Activated effector memory CD4-positive, alpha-beta T cell treated with anti-CD3 and anti-CD28 coated beads, Interleukin-2, amount 50 U/mL, for 16 hours (primary cell): ENCODE measurements at regions not wholly inside any gene's neighbourhood (a gene's known extent, or its start where the extent isn't known, plus 50 kb on each side); places are given as distances from the start of the nearest gene placed in this dataset.
"Not testable (repeated sequence)": the region's sequence is repeated elsewhere in the genome, so short reads cannot be mapped to it uniquely, and the experiment has no call there.

ENCODE experiments used
- DNase-seq: peaks from one replicate; pipeline ENCODE4 v3.0.0-alpha.2; 2020

- DNase-seq, result no peak
Measured at GRCh38 chr14:71770431-71770830, 161.8 kb upstream of the RGS6 start.

GRCh38 chr14:71771421-71771820, 160.8 kb upstream of the RGS6 start:
- not testable (repeated sequence) for DNase-seq

DNA sequence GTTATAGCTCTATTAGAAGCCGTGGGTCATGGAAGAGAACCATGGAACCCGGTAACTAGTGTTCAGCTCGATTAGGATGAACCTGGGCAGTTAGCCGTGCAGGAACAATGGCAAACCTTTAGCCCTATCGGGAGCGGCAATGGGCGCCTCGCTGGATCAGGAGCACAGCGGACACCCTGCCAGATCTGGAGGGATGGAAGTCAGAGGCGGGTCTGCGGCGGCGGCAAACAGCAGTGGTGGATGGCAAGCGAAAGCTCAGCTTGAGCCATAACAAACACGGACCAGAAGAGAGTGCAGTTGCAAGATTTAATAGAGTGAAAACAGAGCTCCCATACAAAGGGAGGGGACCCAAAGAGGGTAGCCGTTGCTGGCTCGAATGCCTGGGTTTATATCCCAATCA, 160.2 kb upstream of the RGS6 start:
- DNase-seq, result not testable (repeated sequence)

DNA sequence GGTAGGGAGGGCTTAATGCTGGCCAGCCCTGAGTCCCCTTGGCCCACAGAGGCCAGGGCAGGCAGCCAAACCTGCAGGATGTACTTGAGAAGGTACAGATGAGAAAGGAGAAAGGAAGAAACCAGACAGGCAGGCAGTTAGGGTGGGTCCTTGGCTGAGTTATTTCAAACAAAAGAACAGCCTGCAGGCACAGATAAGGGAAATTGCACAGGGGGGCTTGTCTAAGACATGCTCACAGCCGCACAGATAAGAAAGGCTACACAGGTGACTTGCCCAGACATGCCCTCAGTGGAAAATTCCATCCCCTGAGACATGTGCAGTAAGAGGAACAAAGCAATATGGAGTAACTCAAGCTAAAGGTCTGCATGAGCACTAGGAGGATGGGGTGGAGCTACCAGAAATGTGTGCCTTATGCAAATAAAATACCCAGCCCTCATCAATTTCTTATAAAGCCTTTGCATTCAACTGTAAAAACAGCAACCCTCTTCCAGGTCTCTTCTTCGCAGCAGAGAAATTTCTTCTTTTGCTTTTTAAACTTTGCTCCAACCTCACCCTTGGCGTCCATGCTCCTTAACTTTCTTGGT, 158.2 kb upstream of the RGS6 start:
- no peak for DNase-seq

DNA sequence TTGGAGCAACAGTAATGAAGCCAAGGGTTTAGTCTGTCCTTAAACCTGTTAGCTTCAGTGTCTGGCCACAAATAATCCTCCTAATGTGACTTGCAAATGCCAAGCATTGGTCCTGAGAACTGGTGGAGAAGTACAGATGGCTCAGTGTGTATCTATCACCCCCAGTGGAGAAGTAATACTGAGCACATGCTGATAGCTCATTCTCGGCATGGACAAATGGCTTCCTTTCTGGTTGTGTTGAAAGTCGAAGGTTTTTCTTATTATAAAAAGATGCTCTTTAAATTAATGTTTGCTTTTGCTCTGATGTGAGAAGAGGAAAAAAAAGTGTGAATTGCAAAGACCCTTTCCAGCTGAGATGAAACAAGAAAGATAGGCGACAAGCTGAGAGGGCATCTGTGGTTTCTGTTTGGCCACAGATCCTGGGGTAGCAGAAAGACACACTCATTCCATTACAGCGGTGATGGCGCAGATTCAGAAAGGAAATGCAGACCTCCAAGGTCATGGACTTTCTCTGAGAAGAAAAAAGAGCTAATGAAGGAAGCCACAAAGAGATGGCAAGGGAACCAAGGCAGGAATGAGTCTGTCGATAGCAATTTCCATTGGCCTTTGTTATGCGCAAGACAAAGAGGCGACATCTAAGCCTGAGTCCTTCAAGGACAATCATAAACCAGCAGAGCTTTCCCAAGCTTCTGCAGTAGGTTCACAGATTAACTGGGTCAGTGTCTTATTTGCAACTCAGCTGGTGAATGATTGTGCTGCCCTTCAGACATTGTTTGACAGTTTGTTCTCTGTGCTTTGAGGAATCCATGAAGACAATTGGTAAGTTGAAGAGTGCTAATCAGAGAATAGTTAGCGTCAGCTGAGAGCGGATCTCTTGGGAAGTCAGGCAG, 155.5 kb upstream of the RGS6 start:
- no peak for DNase-seq

- no peak for DNase-seq
Measured at GRCh38 chr14:71780075-71780474, 152.2 kb upstream of the RGS6 start.

GRCh38 chr14:71780822-71781221, 151.4 kb upstream of the RGS6 start:
- DNase-seq, result no peak

- DNase-seq, result no peak
Measured at GRCh38 chr14:71783088-71783487, 149.1 kb upstream of the RGS6 start.

GRCh38 chr14:71783786-71784185, 148.4 kb upstream of the RGS6 start:
- DNase-seq, result no peak

- no peak for DNase-seq
Measured at GRCh38 chr14:71789005-71789404, 143.2 kb upstream of the RGS6 start.

DNA sequence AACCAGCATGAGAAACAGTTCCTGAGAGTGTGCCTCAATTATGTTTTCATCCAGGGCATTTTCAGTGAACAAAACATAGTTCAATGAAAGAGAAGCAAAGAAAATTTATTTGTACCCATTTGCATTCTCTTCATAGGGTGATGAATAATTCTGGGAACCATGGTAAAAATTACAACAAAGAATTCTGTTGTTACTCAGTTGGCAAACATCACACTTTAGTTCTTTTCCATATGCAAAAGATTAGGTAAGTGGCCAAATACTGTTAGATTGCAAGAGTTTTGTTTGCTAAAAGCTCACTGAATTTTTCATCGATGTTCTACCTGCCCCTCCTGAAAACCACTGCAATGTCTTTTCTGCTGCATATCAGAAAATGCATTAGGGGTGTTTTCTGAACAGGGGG, 132.4 kb upstream of the RGS6 start:
- DNase-seq, result no peak

DNA sequence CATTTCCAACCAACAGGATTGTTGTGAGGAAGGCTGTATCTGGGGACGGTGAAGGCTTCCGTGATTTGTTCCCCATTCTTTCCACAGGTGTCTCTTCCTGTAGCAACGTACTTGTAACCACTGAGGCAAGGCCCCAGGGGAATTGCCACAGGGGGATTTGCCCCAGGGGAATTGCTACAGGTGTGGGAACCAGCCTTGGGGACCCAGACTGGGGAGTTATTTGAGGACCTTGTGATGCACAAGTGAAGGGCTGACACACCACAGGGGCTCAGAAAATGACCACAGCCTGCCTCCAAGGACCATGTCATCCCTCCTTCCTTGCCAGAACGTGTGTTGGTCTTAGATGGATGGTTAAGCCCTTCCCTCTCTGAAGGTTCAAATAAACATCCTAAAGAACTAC, 131.4 kb upstream of the RGS6 start:
- no peak for DNase-seq

- DNase-seq, result no peak
Measured at GRCh38 chr14:71803539-71804260, 128.5 kb upstream of the RGS6 start.

GRCh38 chr14:71804992-71805391, 127.2 kb upstream of the RGS6 start:
- DNase-seq, result no peak

DNA sequence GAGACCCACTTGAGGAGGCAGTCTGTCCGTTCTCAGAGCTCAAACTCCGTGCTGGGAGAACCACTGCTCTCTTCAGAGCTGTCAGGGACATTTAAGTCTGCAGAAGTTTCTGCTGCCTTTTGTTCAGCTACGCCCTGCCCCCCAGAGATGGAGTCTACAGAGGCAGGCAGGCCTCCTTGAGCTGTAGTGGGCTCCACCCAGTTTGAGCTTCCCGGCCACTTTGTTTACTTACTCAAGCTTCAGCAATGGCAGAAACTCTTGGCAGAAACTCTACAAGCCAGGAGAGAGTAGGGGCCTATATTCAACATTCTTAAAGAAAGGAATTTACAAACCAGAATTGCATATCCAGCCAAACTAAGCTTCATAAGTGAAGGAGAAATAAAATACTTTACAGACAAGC, 125.2 kb upstream of the RGS6 start:
- DNase-seq, result not testable (repeated sequence)

DNA sequence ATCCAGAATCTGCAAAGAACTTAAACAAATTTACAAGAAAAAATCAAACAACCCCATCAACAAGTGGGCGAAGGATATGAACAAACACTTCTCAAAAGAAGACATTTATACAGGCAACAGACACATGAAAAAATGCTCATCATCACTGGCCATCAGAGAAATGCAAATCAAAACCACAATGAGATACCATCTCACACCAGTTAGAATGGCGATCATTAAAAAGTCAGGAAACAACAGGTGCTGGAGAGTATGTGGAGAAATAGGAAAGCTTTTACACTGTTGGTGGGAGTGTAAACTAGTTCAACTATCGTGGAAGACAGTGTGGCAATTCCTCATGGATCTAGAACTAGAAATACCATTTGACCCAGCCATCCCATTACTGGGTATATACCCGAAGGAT, 121.4 kb upstream of the RGS6 start:
- not testable (repeated sequence) for DNase-seq

- DNase-seq, result no peak
Measured at GRCh38 chr14:71812693-71813092, 119.5 kb upstream of the RGS6 start.

DNA sequence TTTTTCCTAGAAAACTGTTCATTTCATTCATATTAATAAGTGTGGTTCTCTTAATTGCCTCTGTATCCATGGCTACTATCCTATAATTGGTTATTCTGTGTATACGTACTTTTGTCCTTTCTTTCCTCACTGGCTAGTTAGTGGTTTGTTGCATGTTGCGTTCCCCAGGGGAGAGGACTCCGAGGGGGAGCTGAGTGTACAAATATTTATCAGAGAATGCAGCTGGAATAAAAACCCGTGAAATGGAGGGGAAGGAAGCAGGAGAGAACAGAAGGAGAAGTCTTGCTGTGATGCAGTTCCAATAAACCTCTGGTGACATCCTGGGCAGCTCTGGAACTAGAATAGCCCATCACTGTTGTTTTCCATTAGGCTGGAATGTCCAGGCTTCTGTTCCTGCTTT, 117.1 kb upstream of the RGS6 start:
- no peak for DNase-seq

DNA sequence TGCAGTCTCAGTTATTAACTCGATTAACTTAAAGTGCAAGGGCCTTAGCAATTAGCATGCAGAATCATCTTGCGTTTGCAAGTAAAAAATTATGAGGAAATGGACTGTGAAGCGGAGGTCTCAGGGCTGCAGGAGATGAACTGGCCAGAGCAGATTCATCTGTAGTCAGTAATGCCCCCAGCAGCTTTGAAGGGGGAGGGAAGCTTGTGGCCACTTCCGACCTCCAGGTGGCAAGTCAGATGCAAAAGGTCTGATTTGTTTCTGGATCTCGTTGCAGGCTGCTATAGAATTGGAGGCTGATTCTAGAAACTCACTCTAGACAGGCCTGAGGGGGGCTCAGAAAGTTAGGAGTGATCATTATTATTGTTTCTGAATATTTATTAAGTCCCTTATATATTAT, 107.4 kb upstream of the RGS6 start:
- no peak for DNase-seq

DNA sequence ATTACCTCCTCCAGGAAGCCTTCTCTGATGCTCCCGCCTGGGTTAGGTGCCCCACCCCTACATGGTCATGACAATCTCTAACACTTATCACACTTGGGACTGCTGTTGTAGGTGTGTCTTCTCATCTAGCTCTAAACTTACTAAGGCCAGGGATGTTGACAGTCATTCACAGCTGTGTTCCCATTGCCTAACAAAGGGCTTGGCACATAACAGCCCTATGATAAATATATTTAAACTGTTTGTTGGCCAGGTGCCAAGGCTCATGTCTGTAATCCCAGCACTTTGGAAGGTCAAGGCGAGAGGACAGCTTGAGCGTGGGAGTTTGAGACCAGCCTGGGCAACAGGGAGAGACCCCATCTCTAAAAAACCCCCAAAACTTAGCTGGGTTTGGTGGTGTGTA, 98.8 kb upstream of the RGS6 start:
- DNase-seq, result no peak

- no peak for DNase-seq
Measured at GRCh38 chr14:71834284-71835204, 97.7 kb upstream of the RGS6 start.

- no peak for DNase-seq
Measured at GRCh38 chr14:71852181-71852580, 80.0 kb upstream of the RGS6 start.
